ENCODE measurements at regions not wholly inside any gene's neighbourhood (a gene's known extent, or its start where the extent isn't known, plus 50 kb on each side); places are given as distances from the start of the nearest gene placed in this dataset.

DNA sequence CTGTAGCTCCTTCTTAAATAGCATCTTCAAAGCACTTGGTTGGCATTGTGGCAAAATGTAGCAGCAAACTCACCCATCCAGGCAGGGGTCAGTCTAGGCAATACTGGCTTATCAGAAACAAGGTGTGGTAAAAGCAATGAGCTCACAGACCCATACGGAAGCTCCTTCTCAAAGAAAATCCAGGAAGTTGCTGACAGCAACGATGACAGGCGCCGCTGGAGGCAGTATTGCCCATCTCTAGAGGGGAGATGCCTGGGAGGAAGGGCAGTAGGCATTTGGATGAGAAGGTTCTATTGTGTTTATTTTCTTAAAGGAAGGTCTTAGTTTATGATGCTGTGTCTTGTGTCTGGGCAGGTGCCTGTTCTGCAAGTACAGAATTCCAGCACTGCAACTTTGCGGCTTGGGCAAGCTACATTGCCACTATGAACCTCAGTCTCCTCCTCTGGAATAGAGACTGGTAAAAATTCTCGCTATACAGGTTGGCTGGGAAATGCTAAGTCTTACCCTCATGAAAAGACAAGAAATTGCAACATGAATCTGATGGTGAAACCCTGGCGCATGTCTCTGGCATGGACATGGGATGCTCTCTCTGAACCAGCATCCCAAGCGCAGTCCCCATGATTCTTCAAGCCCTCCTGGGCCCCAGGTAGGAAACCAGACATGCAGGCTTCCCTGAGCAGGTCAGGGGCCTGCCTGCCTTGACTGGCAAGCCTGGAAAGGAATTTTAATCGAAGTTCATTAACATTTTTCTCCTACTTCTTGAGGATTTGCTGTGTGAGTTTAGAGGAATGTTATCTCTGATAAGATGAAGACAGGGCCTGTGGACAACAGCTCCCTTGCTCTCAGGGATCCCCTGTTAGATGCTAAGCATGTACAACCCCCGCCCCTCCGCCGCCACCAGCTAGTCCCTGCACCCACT lies 156.0 kb downstream of the TFCP2L1 start:
- Histone ChIP-seq H3K4me1 (ENCODE audit: control insufficient read depth, insufficient read depth, low read length, unreplicated experiment) (no peaks in the 10 kb centered on the region), H3K4me3 (ENCODE audit: low read depth, low read length) (no peak overlapping the region), H3K79me2 (ENCODE audit: control insufficient read depth, insufficient read depth, low read length, unreplicated experiment) (no peaks in the 10 kb centered on the region), H3K27ac (ENCODE audit: low read depth, low read length) (no peak overlapping the region), H2AFZ (ENCODE audit: low read length, unreplicated experiment) (no peak overlapping the region), H3K36me3 (ENCODE audit: insufficient read depth, low read length) (no peaks in the 10 kb centered on the region), H3K27me3 (ENCODE audit: insufficient read depth, low read length) (peaks cover 47% of the 10 kb centered on the region)

- Histone ChIP-seq H3K27ac (ENCODE audit: low read depth, low read length) (no peak overlapping the region), H3K27me3 (ENCODE audit: insufficient read depth, low read length) (peaks cover 40% of the 10 kb centered on the region)
Observed at GRCh38 chr2:121129692-121130091, 155.3 kb downstream of the TFCP2L1 start.

DNA sequence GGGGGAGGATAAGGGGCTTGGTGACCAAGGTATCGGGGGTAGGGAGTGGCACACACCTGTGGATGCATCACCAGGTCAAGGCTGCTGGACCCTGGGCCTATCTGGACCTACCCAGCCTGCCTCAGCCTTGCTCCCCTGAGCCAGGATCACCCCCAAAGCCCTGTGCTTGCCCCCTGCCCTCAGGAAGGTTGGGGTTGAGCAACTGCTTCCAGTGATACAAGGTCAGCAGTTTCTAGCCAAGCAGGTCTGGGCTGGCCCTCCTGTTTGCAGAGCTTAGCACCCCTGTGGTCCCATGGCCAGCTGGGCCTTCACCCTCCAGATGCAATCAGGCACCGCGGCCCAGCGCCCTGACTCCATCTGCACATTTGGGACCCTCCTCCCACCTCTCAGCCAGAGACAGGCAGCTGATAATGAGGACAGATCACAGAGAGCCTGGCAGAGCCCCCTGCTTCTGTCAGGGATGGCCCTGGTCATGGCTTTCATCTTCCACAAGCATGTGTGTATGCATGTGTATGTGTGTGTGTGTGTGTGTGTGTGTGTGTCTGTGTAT lies 154.6 kb downstream of the TFCP2L1 start:
- H3K79me2 ChIP-seq (ENCODE audit: control insufficient read depth, insufficient read depth, low read length, unreplicated experiment): no peaks in the 10 kb centered on the region
- H3K27me3 ChIP-seq (ENCODE audit: insufficient read depth, low read length): peaks cover 33% of the 10 kb centered on the region
- no peak overlapping the region for H3K4me3 ChIP-seq (ENCODE audit: low read depth, low read length)
- no peak overlapping the region for H3K27ac ChIP-seq (ENCODE audit: low read depth, low read length)
- no peak overlapping the region for H2AFZ ChIP-seq (ENCODE audit: low read length, unreplicated experiment)
- no peaks in the 10 kb centered on the region for H3K4me1 ChIP-seq (ENCODE audit: control insufficient read depth, insufficient read depth, low read length, unreplicated experiment)
- no peaks in the 10 kb centered on the region for H3K36me3 ChIP-seq (ENCODE audit: insufficient read depth, low read length)

More at GRCh38 chr2:121129692-121130091, 155.3 kb downstream of the TFCP2L1 start:
- Histone ChIP-seq H3K36me3 (ENCODE audit: insufficient read depth, low read length) (no peaks in the 10 kb centered on the region), H3K4me3 (ENCODE audit: low read depth, low read length) (no peak overlapping the region), H3K4me1 (ENCODE audit: control insufficient read depth, insufficient read depth, low read length, unreplicated experiment) (no peaks in the 10 kb centered on the region), H2AFZ (ENCODE audit: low read length, unreplicated experiment) (no peak overlapping the region), H3K79me2 (ENCODE audit: control insufficient read depth, insufficient read depth, low read length, unreplicated experiment) (no peaks in the 10 kb centered on the region)

DNA sequence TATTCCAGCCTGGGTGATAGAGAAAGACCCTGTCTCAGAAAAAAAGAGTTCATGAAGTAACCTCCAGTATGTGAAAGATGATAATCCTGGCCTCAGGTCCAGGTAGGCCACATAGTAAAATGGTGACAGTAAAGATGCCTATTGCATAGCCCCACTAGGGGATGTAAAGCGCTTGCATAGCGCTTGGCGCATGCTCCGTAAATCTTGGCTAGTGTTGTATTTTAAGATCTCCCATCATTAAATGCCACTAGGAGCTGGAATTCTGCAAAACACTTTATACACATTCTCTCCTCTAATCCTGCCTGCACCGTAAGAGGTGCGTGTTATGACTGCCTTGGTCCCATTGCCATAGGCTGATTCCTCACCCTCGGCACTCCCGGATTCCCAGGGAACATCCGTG lies 153.6 kb downstream of the TFCP2L1 start:
- Histone ChIP-seq H3K4me1 (ENCODE audit: control insufficient read depth, insufficient read depth, low read length, unreplicated experiment) (no peaks in the 10 kb centered on the region), H3K4me3 (ENCODE audit: low read depth, low read length) (no peak overlapping the region), H3K79me2 (ENCODE audit: control insufficient read depth, insufficient read depth, low read length, unreplicated experiment) (no peaks in the 10 kb centered on the region), H3K27me3 (ENCODE audit: insufficient read depth, low read length) (peaks cover 33% of the 10 kb centered on the region), H2AFZ (ENCODE audit: low read length, unreplicated experiment) (no peak overlapping the region), H3K27ac (ENCODE audit: low read depth, low read length) (no peak overlapping the region), H3K36me3 (ENCODE audit: insufficient read depth, low read length) (no peaks in the 10 kb centered on the region)

DNA sequence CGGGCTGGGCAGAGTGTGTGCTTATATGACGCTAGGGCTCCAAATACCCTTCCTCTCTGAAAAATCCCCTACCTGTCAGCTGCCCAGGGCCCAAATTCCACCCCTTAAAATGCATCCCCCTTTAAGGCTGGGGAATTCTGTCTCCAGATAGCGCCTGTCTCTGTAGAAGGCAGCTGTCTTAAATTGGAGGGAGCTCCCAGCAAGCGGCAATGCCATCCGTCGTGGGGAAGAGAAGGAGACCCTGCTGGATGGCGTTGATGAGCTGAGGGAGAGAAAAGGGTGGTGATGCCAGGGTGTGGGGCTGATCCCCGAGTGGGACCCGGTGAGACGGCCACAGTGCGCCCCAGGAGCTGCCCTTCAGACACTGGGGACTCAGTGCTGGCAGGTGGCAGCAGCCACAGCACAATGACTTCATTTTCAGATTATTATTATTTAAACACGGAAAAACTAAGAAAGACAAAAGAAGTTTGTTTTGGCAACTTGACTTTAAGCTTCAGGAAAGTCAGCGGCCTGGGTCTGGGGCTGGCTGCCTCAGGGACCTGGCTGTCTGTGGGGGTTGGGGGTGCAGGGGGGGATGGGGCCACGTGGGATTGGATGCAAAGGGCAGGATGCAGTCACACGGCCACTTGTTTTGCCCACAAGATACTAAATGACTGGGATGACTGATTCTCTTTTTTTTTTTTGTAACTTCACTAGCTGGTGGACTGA lies 152.8 kb downstream of the TFCP2L1 start:
- Histone ChIP-seq H3K4me3 (ENCODE audit: low read depth, low read length) (no peak overlapping the region), H3K27me3 (ENCODE audit: insufficient read depth, low read length) (peaks cover 31% of the 10 kb centered on the region)

DNA sequence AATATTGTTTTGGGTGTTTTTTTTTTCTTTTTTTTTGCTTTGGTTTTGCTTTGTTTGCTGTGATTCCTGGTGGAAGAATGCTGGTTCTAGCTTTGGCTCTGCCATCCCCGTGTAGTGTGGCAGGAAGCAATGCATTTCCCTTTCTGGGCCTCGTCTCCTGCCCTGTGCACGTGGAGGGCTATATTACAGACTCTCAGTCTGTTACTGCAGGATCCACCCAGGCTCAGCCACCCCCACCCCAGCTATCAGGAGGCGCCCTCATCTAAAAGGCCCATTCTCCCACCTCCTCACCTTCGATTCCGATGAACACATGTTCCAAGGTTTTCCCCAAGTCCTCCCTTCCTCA lies 152.3 kb downstream of the TFCP2L1 start:
- H3K27me3 ChIP-seq (ENCODE audit: insufficient read depth, low read length): peaks cover 32% of the 10 kb centered on the region
- H3K27ac ChIP-seq (ENCODE audit: low read depth, low read length): no peak overlapping the region
- no peaks in the 10 kb centered on the region for H3K36me3 ChIP-seq (ENCODE audit: insufficient read depth, low read length)
- no peak overlapping the region for H2AFZ ChIP-seq (ENCODE audit: low read length, unreplicated experiment)
- H3K4me3 ChIP-seq (ENCODE audit: low read depth, low read length): no peak overlapping the region
- H3K4me1 ChIP-seq (ENCODE audit: control insufficient read depth, insufficient read depth, low read length, unreplicated experiment): no peaks in the 10 kb centered on the region
- no peaks in the 10 kb centered on the region for H3K79me2 ChIP-seq (ENCODE audit: control insufficient read depth, insufficient read depth, low read length, unreplicated experiment)

More for the DNA sequence above, 152.8 kb downstream of the TFCP2L1 start:
- no peak overlapping the region for H3K27ac ChIP-seq (ENCODE audit: low read depth, low read length)
- H3K4me1 ChIP-seq (ENCODE audit: control insufficient read depth, insufficient read depth, low read length, unreplicated experiment): no peaks in the 10 kb centered on the region
- no peaks in the 10 kb centered on the region for H3K36me3 ChIP-seq (ENCODE audit: insufficient read depth, low read length)
- no peak overlapping the region for H2AFZ ChIP-seq (ENCODE audit: low read length, unreplicated experiment)
- H3K79me2 ChIP-seq (ENCODE audit: control insufficient read depth, insufficient read depth, low read length, unreplicated experiment): no peaks in the 10 kb centered on the region

DNA sequence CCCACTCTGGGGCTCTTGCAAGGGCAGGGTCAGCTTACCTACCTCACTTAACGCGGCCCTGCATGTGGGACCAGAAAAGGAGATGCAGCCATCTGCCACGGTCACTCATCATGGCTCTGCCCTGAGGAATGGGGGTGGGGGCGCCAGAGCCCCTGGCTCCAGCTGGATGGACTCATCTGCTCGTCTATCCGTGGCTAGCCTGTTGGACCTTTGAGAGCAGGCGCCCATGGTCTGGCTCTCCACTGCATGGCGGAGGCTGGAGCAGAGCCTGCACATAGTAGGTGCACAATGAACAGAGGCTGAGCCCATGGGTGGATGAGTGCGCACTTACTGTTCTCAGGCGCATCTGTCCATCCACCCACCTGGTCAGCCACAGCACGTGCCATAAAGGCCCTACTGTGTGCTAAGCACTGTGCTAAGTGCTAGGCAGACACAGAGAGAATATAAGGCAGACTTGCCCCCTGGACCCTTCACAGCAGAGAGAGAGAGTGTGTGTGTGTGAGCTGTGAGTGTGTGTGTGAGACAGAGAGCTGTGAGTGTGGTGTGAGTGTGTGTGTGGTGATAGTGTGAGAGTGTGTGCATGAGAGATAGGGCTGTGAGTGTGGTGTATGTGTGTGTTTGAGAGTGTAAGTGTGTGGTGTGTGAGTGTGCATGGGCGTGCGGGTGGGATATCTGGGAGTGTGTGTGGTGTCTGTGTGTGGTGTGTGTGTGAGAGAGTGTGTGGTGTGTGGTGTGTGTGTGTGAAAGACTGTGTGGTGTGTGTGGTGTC lies 151.3 kb downstream of the TFCP2L1 start:
- H3K27me3 ChIP-seq (ENCODE audit: insufficient read depth, low read length): peaks cover 26% of the 10 kb centered on the region
- H3K4me1 ChIP-seq (ENCODE audit: control insufficient read depth, insufficient read depth, low read length, unreplicated experiment): no peaks in the 10 kb centered on the region
- no peak overlapping the region for H3K4me3 ChIP-seq (ENCODE audit: low read depth, low read length)
- no peaks in the 10 kb centered on the region for H3K36me3 ChIP-seq (ENCODE audit: insufficient read depth, low read length)
- H3K27ac ChIP-seq (ENCODE audit: low read depth, low read length): no peak overlapping the region
- no peak overlapping the region for H2AFZ ChIP-seq (ENCODE audit: low read length, unreplicated experiment)
- H3K79me2 ChIP-seq (ENCODE audit: control insufficient read depth, insufficient read depth, low read length, unreplicated experiment): no peaks in the 10 kb centered on the region

- Histone ChIP-seq H2AFZ (ENCODE audit: low read length, unreplicated experiment) (no peak overlapping the region), H3K36me3 (ENCODE audit: insufficient read depth, low read length) (no peaks in the 10 kb centered on the region), H3K27ac (ENCODE audit: low read depth, low read length) (no peak overlapping the region), H3K79me2 (ENCODE audit: control insufficient read depth, insufficient read depth, low read length, unreplicated experiment) (no peaks in the 10 kb centered on the region), H3K4me1 (ENCODE audit: control insufficient read depth, insufficient read depth, low read length, unreplicated experiment) (no peaks in the 10 kb centered on the region), H3K4me3 (ENCODE audit: low read depth, low read length) (no peak overlapping the region), H3K27me3 (ENCODE audit: insufficient read depth, low read length) (peaks cover 36% of the 10 kb centered on the region)
Observed at GRCh38 chr2:121134728-121135127, 150.3 kb downstream of the TFCP2L1 start.

GRCh38 chr2:121135168-121135853 lies 149.7 kb downstream of the TFCP2L1 start:
- Histone ChIP-seq H3K4me1 (ENCODE audit: control insufficient read depth, insufficient read depth, low read length, unreplicated experiment) (no peaks in the 10 kb centered on the region), H3K79me2 (ENCODE audit: control insufficient read depth, insufficient read depth, low read length, unreplicated experiment) (no peaks in the 10 kb centered on the region), H3K27me3 (ENCODE audit: insufficient read depth, low read length) (peaks cover 42% of the 10 kb centered on the region), H2AFZ (ENCODE audit: low read length, unreplicated experiment) (no peak overlapping the region), H3K27ac (ENCODE audit: low read depth, low read length) (no peak overlapping the region), H3K36me3 (ENCODE audit: insufficient read depth, low read length) (no peaks in the 10 kb centered on the region), H3K4me3 (ENCODE audit: low read depth, low read length) (no peak overlapping the region)

DNA sequence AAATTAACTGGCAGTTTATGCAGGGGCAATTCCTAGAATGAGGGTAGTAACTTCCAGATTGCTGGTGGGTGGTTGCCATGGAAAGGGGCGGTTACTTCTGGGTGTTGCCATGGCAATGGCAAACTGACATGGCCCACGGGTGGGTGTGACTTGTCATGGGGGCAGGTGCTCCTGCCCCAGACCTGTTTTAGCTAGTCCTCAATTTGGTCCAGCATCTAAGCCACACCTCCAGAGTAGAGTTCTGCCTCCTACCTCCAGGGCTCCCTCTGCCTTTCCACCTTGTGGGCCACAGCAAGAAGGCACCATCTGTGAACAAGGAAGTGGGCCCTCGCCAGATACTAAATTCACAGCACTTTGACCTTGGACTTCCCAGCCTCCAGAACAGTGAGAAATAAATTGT lies 148.7 kb downstream of the TFCP2L1 start:
- Histone ChIP-seq H3K27ac (ENCODE audit: low read depth, low read length) (no peak overlapping the region), H3K4me1 (ENCODE audit: control insufficient read depth, insufficient read depth, low read length, unreplicated experiment) (no peaks in the 10 kb centered on the region), H3K79me2 (ENCODE audit: control insufficient read depth, insufficient read depth, low read length, unreplicated experiment) (no peaks in the 10 kb centered on the region), H2AFZ (ENCODE audit: low read length, unreplicated experiment) (no peak overlapping the region), H3K27me3 (ENCODE audit: insufficient read depth, low read length) (peaks cover 45% of the 10 kb centered on the region), H3K4me3 (ENCODE audit: low read depth, low read length) (no peak overlapping the region), H3K36me3 (ENCODE audit: insufficient read depth, low read length) (no peaks in the 10 kb centered on the region)

All from ACC112 (cell line).